ENCODE measurements at regions not wholly inside any gene's neighbourhood (a gene's known extent, or its start where the extent isn't known, plus 50 kb on each side); places are given as distances from the start of the nearest gene placed in this dataset.

DNA sequence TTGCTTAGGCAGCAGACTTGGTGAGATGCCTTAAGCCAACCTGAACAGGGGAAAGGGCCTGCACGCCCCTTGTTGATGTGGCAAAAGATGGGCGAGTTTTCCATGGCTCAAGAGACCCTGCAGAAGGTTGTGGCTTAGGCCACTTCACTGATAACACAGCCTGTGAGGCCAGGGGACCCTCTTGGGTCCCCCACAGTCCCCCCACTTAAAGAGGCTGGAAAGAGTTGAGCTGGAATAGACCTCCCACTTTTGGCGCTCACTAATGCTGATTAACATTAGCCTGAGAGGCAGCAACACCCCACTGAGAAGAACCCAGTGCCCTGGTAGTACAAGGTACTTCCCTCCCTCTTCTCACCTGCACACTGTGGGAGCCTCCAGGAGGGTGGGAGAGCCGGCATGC lies 107.5 kb downstream of the TRIM29 start:
- DNase-seq: no peak
- CTCF ChIA-PET: no interaction called here
- H3K9me3 Mint-ChIP-seq: no peaks in the 10 kb centered on the region
- intact Hi-C loops (cut with micrococcal nuclease): no loop called here
- no peaks in the 10 kb centered on the region for H3K36me3 Mint-ChIP-seq (ENCODE audit: low read depth)
- peaks cover 8% of the 10 kb centered on the region for H3K27me3 Mint-ChIP-seq (ENCODE audit: low read depth)
- no peaks in the 10 kb centered on the region for H3K4me1 Mint-ChIP-seq (ENCODE audit: low read depth)
- H3K27ac Mint-ChIP-seq: no peak overlapping the region
- H3K4me3 Mint-ChIP-seq: no peak overlapping the region

DNA sequence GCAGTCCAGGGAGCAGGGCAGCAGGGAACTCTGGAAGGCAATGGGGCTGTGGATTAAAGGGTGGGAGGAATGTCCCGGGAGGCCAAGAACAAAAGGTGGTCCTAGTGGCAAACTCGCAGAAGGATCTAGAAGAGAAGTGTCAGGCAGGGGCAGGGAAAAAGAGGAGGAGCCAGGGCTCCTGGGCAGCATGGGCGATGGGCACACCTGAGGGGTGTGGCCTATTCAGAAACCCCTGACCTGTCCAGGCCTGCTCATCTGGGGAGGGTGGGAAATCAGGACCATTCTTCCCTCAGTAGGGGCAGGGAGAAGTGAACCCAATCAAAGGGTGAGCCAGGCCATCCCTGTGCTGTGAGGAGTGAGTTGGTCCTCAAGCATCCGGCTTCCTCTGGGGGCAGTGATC lies 108.6 kb downstream of the TRIM29 start:
- H3K4me1 Mint-ChIP-seq (ENCODE audit: low read depth): no peaks in the 10 kb centered on the region
- no peak overlapping the region for H3K4me3 Mint-ChIP-seq
- intact Hi-C loops (cut with micrococcal nuclease): no loop called here
- H3K27me3 Mint-ChIP-seq (ENCODE audit: low read depth): peaks cover 8% of the 10 kb centered on the region
- H3K9me3 Mint-ChIP-seq: no peaks in the 10 kb centered on the region
- DNase-seq: no peak
- no peaks in the 10 kb centered on the region for H3K36me3 Mint-ChIP-seq (ENCODE audit: low read depth)
- H3K27ac Mint-ChIP-seq: no peak overlapping the region
- CTCF ChIA-PET: no interaction called here

DNA sequence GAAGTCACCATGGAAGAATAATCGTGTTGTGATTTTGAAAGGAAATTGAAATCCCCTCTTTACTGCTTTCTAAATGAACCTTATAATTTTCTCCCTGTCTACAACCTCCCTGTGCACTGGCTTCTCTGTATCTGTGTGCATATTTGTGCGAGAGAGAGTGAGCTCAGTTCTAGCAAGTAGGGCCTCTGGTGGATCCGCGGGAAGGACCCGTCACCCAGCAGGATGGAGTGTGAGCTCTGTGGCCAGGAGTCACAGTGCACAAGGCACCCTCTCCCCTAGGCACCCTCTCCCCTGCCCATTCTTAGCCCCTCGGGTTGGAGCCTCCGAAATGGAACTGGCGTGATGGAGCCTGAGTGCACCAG lies 109.0 kb downstream of the TRIM29 start:
- Mint-ChIP-seq H3K27me3 (ENCODE audit: low read depth) (peaks cover 10% of the 10 kb centered on the region), H3K4me3 (no peak overlapping the region), H3K9me3 (no peaks in the 10 kb centered on the region), H3K27ac (no peak overlapping the region), H3K36me3 (ENCODE audit: low read depth) (no peaks in the 10 kb centered on the region), H3K4me1 (ENCODE audit: low read depth) (no peaks in the 10 kb centered on the region)
- DNase-seq: no peak
- CTCF ChIA-PET: no interaction called here
- intact Hi-C loops (cut with micrococcal nuclease): no loop called here

GRCh38 chr11:120028181-120028896 lies 109.6 kb downstream of the TRIM29 start:
- Mint-ChIP-seq H3K9me3 (no peaks in the 10 kb centered on the region), H3K4me1 (ENCODE audit: low read depth) (no peaks in the 10 kb centered on the region), H3K36me3 (ENCODE audit: low read depth) (no peaks in the 10 kb centered on the region), H3K4me3 (no peak overlapping the region), H3K27me3 (ENCODE audit: low read depth) (peaks cover 15% of the 10 kb centered on the region), H3K27ac (no peak overlapping the region)
- intact Hi-C loops (cut with micrococcal nuclease): no loop called here
- CTCF ChIA-PET: no interaction called here
- DNase-seq: no peak

- no peaks in the 10 kb centered on the region for H3K36me3 Mint-ChIP-seq (ENCODE audit: low read depth)
These were observed 110.2 kb downstream of the TRIM29 start for GRCh38 chr11:120027546-120028180.

GRCh38 chr11:120025606-120026335 lies 112.1 kb downstream of the TRIM29 start:
- intact Hi-C loops (cut with micrococcal nuclease): no loop called here
- no peaks in the 10 kb centered on the region for H3K4me1 Mint-ChIP-seq (ENCODE audit: low read depth)
- CTCF ChIA-PET: interaction anchor here (0.5 kb wide), 1 partner anchor 10 kb away, joined by 6 read pairs; no protein-coding TSS in a partner anchor

More at GRCh38 chr11:120027546-120028180, 110.2 kb downstream of the TRIM29 start:
- H3K9me3 Mint-ChIP-seq: no peaks in the 10 kb centered on the region
- intact Hi-C loops (cut with micrococcal nuclease): no loop called here
- peaks cover 15% of the 10 kb centered on the region for H3K27me3 Mint-ChIP-seq (ENCODE audit: low read depth)
- no peak overlapping the region for H3K4me3 Mint-ChIP-seq
- no peaks in the 10 kb centered on the region for H3K4me1 Mint-ChIP-seq (ENCODE audit: low read depth)
- no peak overlapping the region for H3K27ac Mint-ChIP-seq
- CTCF ChIA-PET: no interaction called here
- DNase-seq: no peak

DNA sequence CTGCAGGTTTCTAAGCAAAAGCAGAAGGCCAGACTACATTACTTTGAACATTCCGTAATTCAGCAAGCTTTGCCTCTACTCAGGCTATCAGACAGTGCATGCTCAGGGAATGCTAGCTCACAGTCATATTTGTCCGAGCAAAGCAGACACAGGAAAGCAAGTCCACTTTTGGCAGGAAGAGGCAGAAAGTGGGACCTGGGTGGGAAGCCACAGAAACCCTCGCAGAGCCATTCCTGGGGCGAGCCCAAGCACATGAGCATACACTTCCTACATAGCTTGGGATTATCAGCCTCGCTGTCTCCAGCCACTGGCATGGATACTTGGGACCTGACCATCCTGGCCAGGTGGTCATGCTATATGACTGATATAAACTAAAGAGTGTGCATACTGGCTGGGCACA lies 113.3 kb downstream of the TRIM29 start:
- peaks cover 15% of the 10 kb centered on the region for H3K27me3 Mint-ChIP-seq (ENCODE audit: low read depth)
- CTCF ChIA-PET: no interaction called here
- no peaks in the 10 kb centered on the region for H3K9me3 Mint-ChIP-seq
- intact Hi-C loops (cut with micrococcal nuclease): no loop called here
- H3K27ac Mint-ChIP-seq: no peak overlapping the region
- H3K4me1 Mint-ChIP-seq (ENCODE audit: low read depth): no peaks in the 10 kb centered on the region
- DNase-seq: no peak
- no peaks in the 10 kb centered on the region for H3K36me3 Mint-ChIP-seq (ENCODE audit: low read depth)
- H3K4me3 Mint-ChIP-seq: no peak overlapping the region

More at GRCh38 chr11:120025606-120026335, 112.1 kb downstream of the TRIM29 start:
- Mint-ChIP-seq H3K4me3 (no peak overlapping the region), H3K27me3 (ENCODE audit: low read depth) (peaks cover 12% of the 10 kb centered on the region), H3K27ac (no peak overlapping the region), H3K9me3 (no peaks in the 10 kb centered on the region), H3K36me3 (ENCODE audit: low read depth) (no peaks in the 10 kb centered on the region)
- DNase-seq: no peak

DNA sequence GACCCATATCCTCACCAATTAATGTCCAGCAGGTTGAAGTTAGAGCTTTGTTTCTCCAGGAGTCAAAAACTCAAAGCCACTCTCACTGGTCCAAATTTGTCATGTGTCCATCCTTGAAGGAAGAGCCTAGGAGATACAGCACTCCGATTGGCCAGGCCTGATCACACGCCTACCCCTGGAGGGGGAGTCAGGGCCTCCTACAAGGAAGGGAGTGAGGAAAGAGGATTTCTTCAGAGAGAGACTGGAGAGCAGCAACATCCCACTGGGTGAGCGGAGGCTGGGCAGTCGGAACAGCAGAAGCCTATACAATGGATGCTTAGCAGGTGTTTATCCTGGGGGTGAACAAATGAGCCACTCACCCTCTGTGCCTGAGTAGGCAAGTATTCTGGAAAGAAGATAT lies 113.9 kb downstream of the TRIM29 start:
- Mint-ChIP-seq H3K27ac (no peak overlapping the region), H3K4me3 (no peak overlapping the region), H3K4me1 (ENCODE audit: low read depth) (no peaks in the 10 kb centered on the region), H3K27me3 (ENCODE audit: low read depth) (peaks cover 15% of the 10 kb centered on the region), H3K9me3 (no peaks in the 10 kb centered on the region), H3K36me3 (ENCODE audit: low read depth) (no peaks in the 10 kb centered on the region)
- intact Hi-C loops (cut with micrococcal nuclease): no loop called here
- CTCF ChIA-PET: no interaction called here
- DNase-seq: no peak

DNA sequence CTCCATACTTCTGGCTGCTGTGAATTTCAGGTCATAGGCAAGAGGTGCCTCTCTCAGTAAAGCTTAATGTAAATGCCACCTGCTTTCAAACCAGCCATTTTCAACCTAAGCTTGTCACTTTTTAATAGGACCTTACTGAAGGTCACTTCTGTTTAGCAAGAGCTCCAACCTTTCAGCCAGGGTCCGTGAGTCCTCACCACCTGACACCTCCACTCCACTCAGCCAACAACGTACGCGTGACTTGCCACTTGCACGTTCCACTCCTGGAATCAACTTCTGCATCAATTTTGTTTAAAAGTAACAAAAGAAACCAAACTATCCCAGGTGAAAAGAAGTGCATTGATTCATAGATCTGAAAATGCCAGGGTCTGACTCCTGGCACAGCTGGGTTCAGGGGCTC lies 114.4 kb downstream of the TRIM29 start:
- CTCF ChIA-PET: no interaction called here
- H3K36me3 Mint-ChIP-seq (ENCODE audit: low read depth): no peaks in the 10 kb centered on the region
- intact Hi-C loops (cut with micrococcal nuclease): no loop called here
- H3K4me3 Mint-ChIP-seq: no peak overlapping the region
- no peaks in the 10 kb centered on the region for H3K4me1 Mint-ChIP-seq (ENCODE audit: low read depth)
- H3K27me3 Mint-ChIP-seq (ENCODE audit: low read depth): peaks cover 15% of the 10 kb centered on the region
- no peaks in the 10 kb centered on the region for H3K9me3 Mint-ChIP-seq
- DNase-seq: no peak
- no peak overlapping the region for H3K27ac Mint-ChIP-seq

DNA sequence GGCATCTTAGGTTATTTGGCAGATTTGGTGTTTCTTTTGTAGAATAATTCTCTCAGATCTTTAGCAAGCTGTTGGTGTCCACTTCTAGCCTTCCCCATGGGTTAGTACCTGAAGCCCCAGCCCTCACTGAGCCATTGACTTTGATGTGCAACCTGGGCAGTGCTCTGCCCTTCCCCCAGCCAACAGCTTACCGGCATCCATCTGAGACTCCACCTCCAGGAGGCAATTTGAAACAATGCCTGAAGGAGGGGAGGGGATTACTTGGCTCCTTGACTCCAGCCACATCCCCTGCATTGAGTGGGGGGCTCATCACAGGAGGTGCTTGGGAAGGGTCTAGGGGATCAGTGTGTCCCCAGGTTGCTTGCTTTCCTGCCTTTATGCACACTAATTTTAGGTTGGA lies 114.8 kb downstream of the TRIM29 start:
- H3K27ac Mint-ChIP-seq: no peak overlapping the region
- H3K27me3 Mint-ChIP-seq (ENCODE audit: low read depth): peaks cover 15% of the 10 kb centered on the region
- H3K4me3 Mint-ChIP-seq: no peak overlapping the region
- CTCF ChIA-PET: no interaction called here
- no peaks in the 10 kb centered on the region for H3K9me3 Mint-ChIP-seq
- H3K4me1 Mint-ChIP-seq (ENCODE audit: low read depth): no peaks in the 10 kb centered on the region
- no peaks in the 10 kb centered on the region for H3K36me3 Mint-ChIP-seq (ENCODE audit: low read depth)
- intact Hi-C loops (cut with micrococcal nuclease): no loop called here
- no peak for DNase-seq

DNA sequence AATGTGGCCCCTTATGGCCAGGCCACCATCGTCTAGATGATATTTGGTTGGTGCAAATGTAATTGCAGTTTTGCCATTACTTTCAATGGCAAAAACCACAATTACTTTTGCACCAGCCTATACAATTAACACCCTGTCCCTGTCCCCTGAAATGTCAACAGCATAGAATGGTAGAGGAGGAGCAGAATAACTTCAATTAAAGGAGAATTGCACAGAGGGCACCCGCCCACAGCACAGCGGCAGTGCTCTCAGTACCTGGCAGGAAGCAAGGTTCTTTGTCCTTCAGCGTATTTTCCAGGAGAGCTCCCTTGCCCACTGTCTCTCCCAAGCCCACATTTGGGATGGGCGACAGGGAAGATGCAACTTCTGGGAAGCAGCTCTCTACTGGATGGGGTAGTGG lies 115.3 kb downstream of the TRIM29 start:
- intact Hi-C loops (cut with micrococcal nuclease): no loop called here
- H3K27ac Mint-ChIP-seq: no peak overlapping the region
- H3K9me3 Mint-ChIP-seq: no peaks in the 10 kb centered on the region
- CTCF ChIA-PET: no interaction called here
- H3K36me3 Mint-ChIP-seq (ENCODE audit: low read depth): no peaks in the 10 kb centered on the region
- H3K4me1 Mint-ChIP-seq (ENCODE audit: low read depth): no peaks in the 10 kb centered on the region
- peaks cover 16% of the 10 kb centered on the region for H3K27me3 Mint-ChIP-seq (ENCODE audit: low read depth)
- no peak overlapping the region for H3K4me3 Mint-ChIP-seq
- no peak for DNase-seq

- CTCF ChIA-PET: no interaction called here
- Mint-ChIP-seq H3K9me3 (no peaks in the 10 kb centered on the region), H3K27ac (no peak overlapping the region), H3K4me3 (no peak overlapping the region), H3K36me3 (ENCODE audit: low read depth) (no peaks in the 10 kb centered on the region), H3K4me1 (ENCODE audit: low read depth) (no peaks in the 10 kb centered on the region), H3K27me3 (ENCODE audit: low read depth) (peaks cover 16% of the 10 kb centered on the region)
- intact Hi-C loops (cut with micrococcal nuclease): no loop called here
- no peak for DNase-seq
These were observed 115.9 kb downstream of the TRIM29 start for GRCh38 chr11:120021978-120022377.

- Mint-ChIP-seq H3K4me1 (ENCODE audit: low read depth) (no peaks in the 10 kb centered on the region), H3K4me3 (no peak overlapping the region), H3K9me3 (no peaks in the 10 kb centered on the region), H3K27ac (no peak overlapping the region), H3K27me3 (ENCODE audit: low read depth) (peaks cover 20% of the 10 kb centered on the region), H3K36me3 (ENCODE audit: low read depth) (no peaks in the 10 kb centered on the region)
- no peak for DNase-seq
- intact Hi-C loops (cut with micrococcal nuclease): no loop called here
- CTCF ChIA-PET: no interaction called here
These were observed 116.4 kb downstream of the TRIM29 start for GRCh38 chr11:120021391-120021953.
